NCI-H1694 (cell line): ENCODE measurements at regions not wholly inside any gene's neighbourhood (a gene's known extent, or its start where the extent isn't known, plus 50 kb on each side); places are given as distances from the start of the nearest gene placed in this dataset.
"Not testable (repeated sequence)": the region's sequence is repeated elsewhere in the genome, so short reads cannot be mapped to it uniquely, and the experiment has no call there.

Source experiments
- DNase-seq: peaks from one replicate; lab custom pipeline; 2025; lab: John Stamatoyannopoulos, UW

DNA sequence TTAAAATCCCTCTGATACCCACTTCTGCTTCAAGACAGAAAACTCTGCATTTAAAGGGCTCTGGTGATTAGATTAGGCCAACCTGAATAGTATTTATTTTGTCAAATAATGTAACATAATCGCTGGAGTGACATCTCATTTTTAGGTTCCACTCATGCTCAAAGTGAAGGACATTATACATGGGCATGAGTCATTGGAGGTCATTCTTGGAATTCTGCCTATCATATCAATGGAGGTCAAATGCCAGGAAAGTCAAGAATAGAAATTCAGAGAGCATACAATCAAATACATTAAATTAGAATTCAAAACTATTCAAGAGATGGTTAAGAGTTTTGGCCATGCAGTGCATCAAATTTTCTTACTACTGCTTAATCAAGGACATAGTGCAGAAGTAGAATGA, 50.8 kb upstream of the PRSS1 start:
- DNase-seq: no peak

- DNase-seq: no peak
Observed at GRCh38 chr7:142697270-142697669, 52.0 kb upstream of the PRSS1 start.

DNA sequence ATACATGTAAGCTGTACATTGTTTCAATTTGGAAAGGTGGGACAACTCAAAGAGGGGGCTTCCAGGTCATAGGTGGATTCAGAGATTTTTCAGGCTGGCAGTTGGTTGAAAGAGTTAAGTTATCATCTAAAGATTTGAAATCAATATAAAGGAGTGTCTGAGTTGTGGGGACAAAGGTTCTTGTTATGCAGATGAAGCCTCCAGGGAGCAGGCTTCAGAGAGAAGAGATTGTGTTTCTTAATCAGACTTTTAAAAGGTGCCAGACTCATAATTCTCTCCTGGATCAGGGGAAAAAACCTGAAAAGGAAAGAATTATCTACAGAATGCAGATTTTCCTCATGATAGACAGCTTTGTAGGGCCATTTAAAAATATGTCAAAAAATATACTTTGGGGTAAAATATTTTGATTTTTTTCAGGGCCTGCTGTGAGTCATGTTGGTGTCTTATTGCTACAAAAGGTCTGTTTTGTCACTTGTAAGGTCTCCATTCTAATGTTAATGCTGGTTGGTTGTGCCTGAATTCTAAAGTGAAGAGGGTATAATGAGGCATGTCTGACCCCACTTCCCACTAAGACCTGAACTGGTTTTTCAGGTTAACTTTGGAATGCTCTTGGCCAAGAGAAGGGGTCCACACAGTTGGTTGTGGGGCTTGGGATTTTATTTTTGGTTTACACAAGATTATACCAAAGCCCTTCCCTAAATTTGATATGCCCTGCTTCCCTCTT, 52.7 kb upstream of the PRSS1 start:
- DNase-seq: no peak

GRCh38 chr7:142693911-142694310, 55.4 kb upstream of the PRSS1 start:
- DNase-seq: no peak

DNA sequence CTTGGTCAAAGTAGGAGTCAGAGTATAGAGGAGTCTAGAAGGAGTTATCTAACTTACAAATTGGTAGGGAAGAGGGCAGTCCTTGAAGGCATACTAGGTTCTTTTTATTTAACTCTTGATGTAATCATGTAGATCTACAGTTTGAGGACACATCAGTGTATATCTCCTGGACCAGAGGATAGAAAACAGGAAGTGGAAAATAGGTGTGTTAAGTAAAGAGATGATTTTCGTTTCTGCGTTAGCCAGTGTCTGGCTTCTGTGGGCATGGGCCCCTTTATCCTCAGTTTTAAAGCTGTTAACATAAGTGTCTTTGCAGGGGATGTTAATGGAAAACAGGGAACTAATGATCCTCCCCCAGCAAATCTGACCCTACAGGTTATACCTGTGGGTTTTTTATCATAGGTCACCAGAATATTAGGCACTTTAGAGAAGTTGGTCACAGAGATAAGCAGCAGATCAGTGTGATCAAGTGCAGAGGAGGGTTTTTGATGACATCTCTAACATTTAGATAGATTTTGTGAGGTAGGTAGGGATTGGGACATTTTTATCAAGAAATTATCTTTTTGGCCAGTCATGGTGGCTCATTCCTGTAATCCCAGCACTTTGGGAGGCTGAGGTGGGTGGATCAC, 58.6 kb upstream of the PRSS1 start:
- no peak for DNase-seq

GRCh38 chr7:142689439-142690120, 59.7 kb upstream of the PRSS1 start:
- no peak for DNase-seq

DNA sequence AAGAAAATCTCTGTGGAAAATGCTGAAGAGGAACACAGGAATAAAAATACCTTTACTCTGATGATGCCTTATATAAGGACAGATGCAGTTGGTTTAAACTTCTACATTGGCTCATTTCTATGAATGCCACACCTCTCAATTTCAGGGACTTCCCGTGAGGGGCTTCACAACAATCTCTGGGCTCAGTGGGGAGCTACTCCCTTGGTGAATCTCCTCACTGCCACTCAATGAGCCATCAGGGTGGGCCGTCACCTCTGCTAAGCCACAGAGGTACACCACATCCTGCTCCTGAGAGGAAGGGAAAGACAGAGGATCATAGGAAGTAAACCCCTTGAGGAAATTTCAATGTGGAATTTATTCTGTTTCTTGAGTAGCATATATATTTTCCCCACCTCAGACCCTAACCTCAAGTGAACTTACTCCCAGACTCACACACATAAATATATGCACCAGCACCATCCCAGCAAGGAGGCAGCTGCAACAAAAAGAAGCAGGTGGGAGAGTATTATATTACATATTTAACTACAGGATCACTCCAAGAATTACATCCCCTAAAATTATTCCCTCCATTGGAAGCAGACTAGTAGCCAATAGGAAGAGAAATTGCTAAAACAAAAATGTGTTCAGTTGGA, 63.3 kb upstream of the PRSS1 start:
- DNase-seq: no peak

- DNase-seq: no peak
Observed at GRCh38 chr7:142681314-142682092, 67.8 kb upstream of the PRSS1 start.

GRCh38 chr7:142671506-142671905, 77.8 kb upstream of the PRSS1 start:
- no peak for DNase-seq

DNA sequence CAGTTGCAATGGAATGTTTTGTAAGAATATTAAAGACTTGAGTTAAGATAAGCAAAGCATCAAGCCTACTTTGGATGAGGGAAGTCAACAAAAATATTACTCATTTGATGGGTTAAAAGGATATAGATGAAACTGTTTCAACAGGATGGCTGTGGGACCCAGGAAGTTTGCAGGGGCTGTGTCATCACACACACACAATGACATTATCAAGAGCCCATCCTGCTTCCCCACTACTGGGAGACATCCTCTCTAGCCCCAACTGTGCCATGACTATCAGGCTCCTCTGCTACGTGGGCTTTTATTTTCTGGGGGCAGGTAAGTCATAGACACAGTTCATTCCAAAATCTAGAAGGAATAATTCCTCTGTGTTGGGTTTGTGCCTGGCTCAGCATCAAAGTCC, 78.8 kb upstream of the PRSS1 start:
- DNase-seq: no peak

- DNase-seq: peak; percentile 2
Observed at GRCh38 chr7:142669074-142669654, 80.1 kb upstream of the PRSS1 start.

- no peak for DNase-seq
Observed at GRCh38 chr7:142668495-142668894, 80.8 kb upstream of the PRSS1 start.

DNA sequence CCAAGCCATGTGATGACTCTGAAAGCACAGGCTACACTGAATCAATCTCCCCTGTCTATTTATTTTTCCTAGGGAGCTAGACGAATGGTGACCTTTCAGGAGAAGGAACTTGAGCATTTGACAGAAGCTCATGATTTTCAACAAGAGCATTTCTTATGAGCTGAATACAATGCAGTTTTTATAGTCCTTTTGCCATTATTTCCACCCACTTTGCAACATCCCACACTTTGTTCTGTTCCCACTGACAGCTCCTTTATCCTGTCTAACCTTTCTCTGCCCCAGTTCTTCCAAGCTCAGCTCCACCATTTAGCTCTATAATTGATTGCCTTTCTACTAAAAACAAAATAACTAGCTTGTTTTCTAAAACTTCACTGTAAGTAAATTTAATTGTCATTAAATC, 91.9 kb upstream of the PRSS1 start:
- DNase-seq: no peak

DNA sequence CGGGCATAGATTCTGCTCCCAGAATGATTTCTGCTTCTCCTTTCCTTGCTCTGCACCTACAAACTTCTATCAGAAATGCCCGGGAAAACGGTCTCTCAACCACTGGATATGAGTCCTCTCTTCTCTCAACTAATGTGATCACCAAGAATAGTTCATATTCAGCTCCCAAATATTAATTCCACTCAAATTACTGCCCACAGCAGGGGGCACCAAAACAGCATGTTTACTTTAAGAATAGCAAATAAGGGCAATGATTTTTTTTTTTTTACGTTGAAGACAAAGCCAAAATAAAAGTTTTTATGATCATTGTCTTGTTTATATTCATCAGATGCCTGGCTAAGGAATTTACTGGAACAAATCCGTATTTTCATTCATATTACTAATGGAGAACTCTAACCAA, 94.9 kb upstream of the PRSS1 start:
- DNase-seq: no peak

- DNase-seq: no peak
Observed at GRCh38 chr7:142647749-142648148, 101.5 kb upstream of the PRSS1 start.

- DNase-seq: no peak
Observed at GRCh38 chr7:142646386-142647140, 102.7 kb upstream of the PRSS1 start.

DNA sequence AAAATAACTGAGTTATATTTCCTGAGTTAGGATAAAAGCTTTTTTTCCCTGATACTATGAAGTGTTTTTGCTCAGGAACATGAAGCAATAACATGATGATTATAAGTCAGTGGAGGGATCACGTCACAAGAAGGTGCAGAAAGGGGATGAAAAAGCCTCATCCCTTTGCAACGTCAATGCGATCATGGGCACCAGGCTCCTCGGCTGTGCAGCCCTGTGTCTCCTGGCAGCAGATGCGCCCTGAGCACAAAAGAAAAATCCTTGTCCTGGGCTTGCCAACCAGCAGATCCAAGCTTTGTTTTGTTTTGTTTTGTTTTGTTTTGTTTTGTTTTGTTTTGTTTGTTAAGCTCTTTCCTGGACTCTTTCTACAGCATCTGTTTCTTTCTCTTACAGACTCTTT, 103.5 kb upstream of the PRSS1 start:
- DNase-seq: no peak

DNA sequence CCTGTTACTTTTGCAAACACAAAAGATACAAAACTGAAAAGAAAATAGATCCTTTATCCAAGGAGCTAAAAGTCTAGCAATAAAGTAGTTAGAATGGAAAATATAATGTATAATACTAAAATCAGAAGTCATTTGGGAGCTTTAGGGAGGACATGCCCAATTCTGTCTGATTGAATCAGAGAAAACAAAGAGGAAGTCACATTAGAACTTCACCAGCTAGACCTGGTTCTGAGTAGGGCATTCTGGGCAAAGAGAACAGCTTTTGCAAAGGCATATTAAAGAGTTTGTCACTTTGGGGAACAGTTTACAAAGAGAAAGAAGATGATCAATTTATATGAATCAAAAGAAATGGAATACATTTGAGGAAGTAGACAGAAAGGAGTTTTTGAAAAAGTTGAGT, 107.0 kb upstream of the PRSS1 start:
- no peak for DNase-seq

- not testable (repeated sequence) for DNase-seq
Observed at GRCh38 chr7:142641252-142641651, 108.0 kb upstream of the PRSS1 start.

- DNase-seq: no peak
Observed at GRCh38 chr7:142638581-142638980, 110.7 kb upstream of the PRSS1 start.

- DNase-seq: no peak
Observed at GRCh38 chr7:142637240-142637639, 112.0 kb upstream of the PRSS1 start.
